8988T (cell line): ENCODE measurements at regions not wholly inside any gene's neighbourhood (a gene's known extent, or its start where the extent isn't known, plus 50 kb on each side); places are given as distances from the start of the nearest gene placed in this dataset.
"Not testable (repeated sequence)": the region's sequence is repeated elsewhere in the genome, so short reads cannot be mapped to it uniquely, and the experiment has no call there.

Experiments
- DNase-seq: peaks from one replicate; pipeline ENCODE4 v3.0.0; 2011

DNA sequence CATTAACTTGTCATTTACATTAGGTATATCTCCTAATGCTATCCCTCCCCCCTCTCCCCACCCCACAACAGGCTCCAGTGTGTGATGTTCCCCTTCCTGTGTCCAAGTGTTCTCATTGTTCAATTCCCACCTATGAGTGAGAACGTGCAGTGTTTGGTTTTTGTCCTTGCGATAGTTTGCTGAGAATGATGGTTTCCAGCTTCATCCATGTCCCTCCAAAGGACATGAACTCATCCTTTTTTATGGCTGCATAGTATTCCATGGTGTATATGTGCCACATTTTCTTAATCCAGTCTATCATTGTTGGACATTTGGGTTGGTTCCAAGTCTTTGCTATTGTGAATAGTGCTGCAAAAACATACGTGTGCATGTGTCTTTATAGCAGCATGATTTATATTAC is 60.7 kb upstream of the HOXC13 start:
- DNase-seq, result not testable (repeated sequence)

DNA sequence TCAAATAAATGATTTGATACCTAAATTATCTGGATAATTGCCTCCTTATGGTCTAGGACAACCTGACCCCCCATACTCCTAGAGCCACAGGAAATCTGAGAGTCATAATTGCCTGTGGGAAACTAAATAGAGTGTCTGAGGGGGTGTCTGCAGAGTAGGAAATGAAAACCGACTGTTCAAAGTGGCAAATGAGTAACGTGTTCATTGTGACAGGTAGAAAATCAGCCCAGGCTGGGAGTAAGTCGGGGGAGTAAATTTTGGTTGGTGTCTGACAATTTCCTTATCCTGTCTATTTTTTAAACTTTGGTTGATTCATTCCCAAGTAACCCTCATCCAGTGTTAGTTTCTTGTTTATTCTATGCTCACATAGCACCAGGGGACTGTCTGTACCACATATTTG is 51.6 kb upstream of the HOXC13 start:
- no peak for DNase-seq

DNA sequence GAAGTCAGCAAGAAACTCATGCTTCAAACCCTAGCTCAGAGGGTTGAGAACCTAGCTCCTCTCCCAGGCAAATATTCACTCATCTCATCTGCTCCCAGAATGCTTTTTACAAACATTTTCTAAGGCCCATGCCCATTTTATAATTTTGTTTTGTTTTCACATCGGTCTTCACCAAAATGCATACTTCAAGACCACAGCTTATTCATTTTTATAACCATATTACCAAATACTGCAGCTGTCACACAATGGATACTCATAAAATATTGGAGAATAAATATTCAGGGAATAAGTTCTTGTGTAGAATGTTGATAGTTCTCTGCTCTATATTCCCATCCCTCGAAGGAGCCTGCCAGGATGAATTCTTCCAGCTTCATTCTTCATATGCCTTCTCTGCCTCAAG is 50.8 kb upstream of the HOXC13 start:
- no peak for DNase-seq
